ENCODE measurements at regions not wholly inside any gene's neighbourhood (a gene's known extent, or its start where the extent isn't known, plus 50 kb on each side); places are given as distances from the start of the nearest gene placed in this dataset.

DNA sequence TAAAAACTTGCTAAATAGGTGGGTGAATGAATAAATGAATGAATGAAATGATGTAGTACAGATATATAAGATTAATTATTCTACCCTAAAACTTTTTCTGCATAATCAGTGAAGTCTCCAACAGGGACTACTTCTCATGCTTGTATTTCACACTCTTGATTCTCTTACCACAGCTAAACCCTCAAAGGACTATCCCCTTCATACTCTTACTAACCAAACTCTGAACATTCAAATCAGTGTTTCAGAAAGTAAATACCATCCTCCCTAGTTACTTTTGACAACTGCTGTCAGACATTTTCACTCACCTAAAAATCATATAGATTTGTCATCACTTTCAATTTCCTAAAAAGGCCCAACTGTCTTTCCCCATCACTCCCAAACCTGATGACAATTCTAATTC, 234.3 kb upstream of the HHIP start:
- ATAC-seq: no peak
- TF ChIP-seq ZFP30 (CRISPR knock-in tag; IDR thresholded peaks at IDR 0.05) (no peak), PPARA (CRISPR knock-in tag; IDR thresholded peaks at IDR 0.05; ENCODE audit: borderline replicate concordance) (no peak), ISL1 (CRISPR knock-in tag; IDR thresholded peaks at IDR 0.05) (no peak), RARB (CRISPR knock-in tag; IDR thresholded peaks at IDR 0.05) (no peak), ZC3H10 (CRISPR knock-in tag; IDR thresholded peaks at IDR 0.05) (no peak), OSR1 (CRISPR knock-in tag; IDR thresholded peaks at IDR 0.05) (no peak), TOX (CRISPR knock-in tag; IDR thresholded peaks at IDR 0.05; ENCODE audit: borderline replicate concordance) (no peak), CREB5 (CRISPR knock-in tag; IDR thresholded peaks at IDR 0.05; ENCODE audit: low read depth) (no peak), CSRNP3 (CRISPR knock-in tag; IDR thresholded peaks at IDR 0.05) (no peak), ESRRG (CRISPR knock-in tag; IDR thresholded peaks at IDR 0.05) (no peak), PATZ1 (CRISPR knock-in tag; IDR thresholded peaks at IDR 0.05; ENCODE audit: borderline replicate concordance) (no peak), TSHZ2 (CRISPR knock-in tag; IDR thresholded peaks at IDR 0.05) (no peak), TCF4 (CRISPR knock-in tag; IDR thresholded peaks at IDR 0.05; ENCODE audit: borderline replicate concordance) (no peak), CSDC2 (CRISPR knock-in tag; IDR thresholded peaks at IDR 0.05) (no peak)
- TF ChIP-seq, protein P1, sequence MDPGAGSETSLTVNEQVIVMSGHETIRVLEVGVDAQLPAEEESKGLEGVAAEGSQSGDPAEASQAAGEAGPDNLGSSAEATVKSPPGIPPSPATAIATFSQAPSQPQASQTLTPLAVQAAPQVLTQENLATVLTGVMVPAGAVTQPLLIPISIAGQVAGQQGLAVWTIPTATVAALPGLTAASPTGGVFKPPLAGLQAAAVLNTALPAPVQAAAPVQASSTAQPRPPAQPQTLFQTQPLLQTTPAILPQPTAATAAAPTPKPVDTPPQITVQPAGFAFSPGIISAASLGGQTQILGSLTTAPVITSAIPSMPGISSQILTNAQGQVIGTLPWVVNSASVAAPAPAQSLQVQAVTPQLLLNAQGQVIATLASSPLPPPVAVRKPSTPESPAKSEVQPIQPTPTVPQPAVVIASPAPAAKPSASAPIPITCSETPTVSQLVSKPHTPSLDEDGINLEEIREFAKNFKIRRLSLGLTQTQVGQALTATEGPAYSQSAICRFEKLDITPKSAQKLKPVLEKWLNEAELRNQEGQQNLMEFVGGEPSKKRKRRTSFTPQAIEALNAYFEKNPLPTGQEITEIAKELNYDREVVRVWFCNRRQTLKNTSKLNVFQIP (CRISPR knock-in tag; IDR thresholded peaks at IDR 0.05; ENCODE audit: borderline replicate concordance, low read depth): no peak

- ATAC-seq: no peak
- no peak for TF ChIP-seq BACH2 (CRISPR knock-in tag; IDR thresholded peaks at IDR 0.05; ENCODE audit: borderline replicate concordance)
- TF ChIP-seq CREB5 (CRISPR knock-in tag; IDR thresholded peaks at IDR 0.05; ENCODE audit: low read depth): no peak
- no peak for TF ChIP-seq ZFP3 (CRISPR knock-in tag; IDR thresholded peaks at IDR 0.05)
- no peak for TF ChIP-seq RARB (CRISPR knock-in tag; IDR thresholded peaks at IDR 0.05)
- TF ChIP-seq ESRRG (CRISPR knock-in tag; IDR thresholded peaks at IDR 0.05): no peak
- TF ChIP-seq PPARA (CRISPR knock-in tag; IDR thresholded peaks at IDR 0.05; ENCODE audit: borderline replicate concordance): no peak
- TF ChIP-seq ISL1 (CRISPR knock-in tag; IDR thresholded peaks at IDR 0.05): no peak
- no peak for TF ChIP-seq PATZ1 (CRISPR knock-in tag; IDR thresholded peaks at IDR 0.05; ENCODE audit: borderline replicate concordance)
- TF ChIP-seq ZFP30 (CRISPR knock-in tag; IDR thresholded peaks at IDR 0.05): no peak
- TF ChIP-seq ZNF565 (CRISPR knock-in tag; conservative IDR thresholded peaks at IDR 0.05; ENCODE audit: low read depth): no peak
- TF ChIP-seq ARNTL (CRISPR knock-in tag; IDR thresholded peaks at IDR 0.05; ENCODE audit: borderline replicate concordance, low read depth): no peak
- TF ChIP-seq SNAI2 (CRISPR knock-in tag; IDR thresholded peaks at IDR 0.05): no peak
- no peak for TF ChIP-seq ZC3H10 (CRISPR knock-in tag; IDR thresholded peaks at IDR 0.05)
- TF ChIP-seq CSDC2 (CRISPR knock-in tag; IDR thresholded peaks at IDR 0.05): no peak
- TF ChIP-seq OSR1 (CRISPR knock-in tag; IDR thresholded peaks at IDR 0.05): no peak
- TF ChIP-seq ZNF70 (CRISPR knock-in tag; IDR thresholded peaks at IDR 0.05): no peak
- no peak for TF ChIP-seq TCF4 (CRISPR knock-in tag; IDR thresholded peaks at IDR 0.05; ENCODE audit: borderline replicate concordance)
- no peak for TF ChIP-seq TOX (CRISPR knock-in tag; IDR thresholded peaks at IDR 0.05; ENCODE audit: borderline replicate concordance)
- TF ChIP-seq, protein P1 (CRISPR knock-in tag; IDR thresholded peaks at IDR 0.05; ENCODE audit: borderline replicate concordance, low read depth): no peak
These were observed 224.9 kb upstream of the HHIP start for GRCh38 chr4:144421056-144421455.
